ENCODE measurements at regions not wholly inside any gene's neighbourhood (a gene's known extent, or its start where the extent isn't known, plus 50 kb on each side); places are given as distances from the start of the nearest gene placed in this dataset.
"Not testable (repeated sequence)": the region's sequence is repeated elsewhere in the genome, so short reads cannot be mapped to it uniquely, and the experiment has no call there.

GRCh38 chr12:30278401-30278800 is 417.3 kb downstream of the IPO8 start:
- ATAC-seq = no peak
- DNase-seq (ENCODE audit: low spot score) = no peak
- intact Hi-C loops (cut with DNase I) = no loop called here

DNA sequence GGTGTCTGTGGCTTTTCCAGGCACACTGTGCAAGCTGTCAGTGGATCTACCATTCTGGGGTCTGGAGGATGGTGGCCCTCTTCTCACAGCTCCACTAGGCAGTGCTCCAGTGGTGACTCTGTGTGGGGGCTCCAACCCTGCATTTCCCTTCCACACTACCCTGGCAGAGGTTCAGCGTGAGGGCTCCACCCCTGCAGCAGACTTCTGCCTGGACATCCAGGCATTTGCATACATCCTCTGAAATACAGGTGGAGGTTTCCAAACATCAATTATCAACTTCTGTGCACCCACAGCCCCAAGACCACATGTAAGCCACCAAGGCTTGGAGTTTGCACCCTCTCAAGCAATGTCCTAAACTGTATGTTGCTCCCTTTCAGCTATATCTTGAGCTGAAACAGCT is 423.2 kb downstream of the IPO8 start:
- intact Hi-C loops (cut with DNase I); DNase-seq (ENCODE audit: low spot score); ATAC-seq: not testable (repeated sequence)

DNA sequence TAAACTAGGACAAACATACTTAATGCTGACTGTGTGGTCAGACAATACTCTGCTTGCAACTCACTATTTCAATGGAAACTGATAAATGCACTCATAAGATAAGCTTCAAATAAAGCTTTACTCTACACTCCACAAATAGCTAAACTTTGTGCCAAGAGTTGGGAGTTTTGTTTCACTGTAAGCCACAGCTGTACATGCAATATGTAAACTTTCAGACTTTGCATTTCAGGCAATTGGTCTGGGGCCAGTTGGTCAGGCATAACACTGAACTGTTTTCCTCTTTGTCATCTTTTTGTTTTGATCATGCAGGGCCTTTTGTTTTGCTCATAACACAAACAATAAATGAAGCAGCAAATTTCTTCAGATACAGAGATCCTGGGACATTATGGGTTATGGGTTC is 426.2 kb downstream of the IPO8 start:
- ATAC-seq (no peak), DNase-seq (ENCODE audit: low spot score) (no peak)
- intact Hi-C loops (cut with DNase I) = no loop called here

GRCh38 chr12:30268041-30268440 is 427.6 kb downstream of the IPO8 start:
- no peak for ATAC-seq
- no peak for DNase-seq (ENCODE audit: low spot score)
- intact Hi-C loops (cut with DNase I) = no loop called here

- DNase-seq (ENCODE audit: low spot score) = no peak
- ATAC-seq = no peak
- intact Hi-C loops (cut with DNase I) = no loop called here
Measured at GRCh38 chr12:30263434-30263833, 432.2 kb downstream of the IPO8 start.

DNA sequence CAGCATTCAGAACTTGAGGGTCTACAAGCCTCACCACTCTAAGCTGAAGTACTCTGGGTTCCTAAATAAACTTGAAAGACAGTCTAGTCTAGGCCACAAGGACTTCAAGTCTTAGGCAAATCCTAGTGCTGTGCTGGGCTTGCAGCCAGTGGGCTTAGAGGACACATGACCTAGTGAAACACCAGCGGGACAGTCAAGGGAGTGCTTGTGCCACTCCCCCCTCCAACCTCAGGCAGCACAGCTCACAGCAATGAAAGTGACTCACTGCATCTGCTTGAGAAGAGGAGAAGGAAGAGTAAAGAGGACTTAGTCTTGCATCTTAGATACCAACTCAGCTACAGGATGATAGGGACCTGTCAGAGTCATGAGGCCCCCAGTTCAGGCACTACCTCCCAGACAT is 438.1 kb downstream of the IPO8 start:
- intact Hi-C loops (cut with DNase I) = no loop called here
- ATAC-seq (no peak), DNase-seq (ENCODE audit: low spot score) (no peak)

DNA sequence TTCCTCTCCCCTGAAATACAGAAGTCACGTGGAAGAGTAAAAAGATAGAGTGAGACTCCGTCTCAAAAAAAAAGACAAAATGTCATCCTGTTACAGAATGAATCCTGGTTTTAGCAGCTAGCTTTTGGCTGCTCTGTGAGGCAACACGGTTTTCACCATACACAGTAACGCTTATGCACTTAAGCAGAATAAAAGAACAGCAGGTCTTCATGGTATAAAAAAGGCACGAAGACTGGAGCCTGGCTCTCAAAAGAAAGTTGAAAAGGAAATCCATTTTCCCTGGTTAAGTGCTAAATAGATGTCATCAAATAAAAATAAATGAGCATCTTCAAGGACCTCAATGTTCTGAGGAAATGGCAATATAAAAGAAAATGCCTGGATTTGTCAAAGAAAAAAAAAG is 444.1 kb downstream of the IPO8 start:
- DNase-seq (ENCODE audit: low spot score) (no peak), ATAC-seq (no peak)
- intact Hi-C loops (cut with DNase I) = no loop called here

GRCh38 chr12:30243426-30243825 is 452.2 kb downstream of the IPO8 start:
- intact Hi-C loops (cut with DNase I) = no loop called here
- ATAC-seq (no peak), DNase-seq (ENCODE audit: low spot score) (no peak)

- intact Hi-C loops (cut with DNase I) = no loop called here
- ATAC-seq = no peak
- no peak for DNase-seq (ENCODE audit: low spot score)
Measured at GRCh38 chr12:30219047-30219446, 435.3 kb upstream of the TMTC1 start.

DNA sequence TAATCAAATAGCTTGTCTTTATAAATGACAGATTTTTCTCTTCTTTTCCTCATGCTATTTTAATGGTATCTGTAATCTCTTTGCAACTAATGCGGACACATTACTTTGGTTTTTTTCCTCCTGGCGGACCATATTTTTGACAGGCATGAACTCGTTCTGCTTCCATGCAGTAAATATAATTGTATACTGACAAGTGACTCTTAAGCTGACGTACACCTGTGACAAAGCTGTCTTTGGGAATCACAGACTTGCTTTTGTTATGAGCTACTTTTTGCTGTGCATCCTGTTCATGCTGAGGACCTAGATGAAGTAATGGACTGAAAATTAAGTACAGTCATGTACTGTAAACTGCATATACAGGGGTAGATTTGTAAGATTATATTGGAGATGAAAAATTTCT is 434.3 kb upstream of the TMTC1 start:
- DNase-seq (ENCODE audit: low spot score) (no peak), ATAC-seq (no peak)
- intact Hi-C loops (cut with DNase I) = no loop called here

DNA sequence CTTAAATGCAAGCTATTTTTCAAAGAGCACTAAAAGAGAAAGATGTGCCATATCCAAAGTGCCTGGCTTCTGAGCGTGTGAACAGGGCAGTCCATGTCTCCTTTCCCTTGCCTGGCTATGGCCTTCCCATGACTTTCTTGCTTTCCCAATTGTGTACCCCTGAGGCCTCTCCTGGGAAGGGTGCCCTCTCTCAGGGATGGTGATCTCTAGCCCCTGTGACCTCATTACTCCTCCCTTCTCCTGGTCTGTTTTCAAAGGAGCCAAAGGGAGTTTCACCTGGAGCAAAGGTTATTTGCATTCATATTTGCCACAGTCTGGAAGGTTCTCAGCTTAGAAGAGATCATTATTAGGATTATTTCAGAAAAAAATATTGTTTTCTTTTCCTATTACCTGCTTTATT is 429.4 kb upstream of the TMTC1 start:
- ATAC-seq = no peak
- intact Hi-C loops (cut with DNase I) = no loop called here

GRCh38 chr12:30211743-30212142 is 428.0 kb upstream of the TMTC1 start:
- intact Hi-C loops (cut with DNase I) = no loop called here
- no peak for ATAC-seq
- DNase-seq (ENCODE audit: low spot score) = no peak

More for the DNA sequence above, 429.4 kb upstream of the TMTC1 start:
- DNase-seq (ENCODE audit: low spot score) = no peak

DNA sequence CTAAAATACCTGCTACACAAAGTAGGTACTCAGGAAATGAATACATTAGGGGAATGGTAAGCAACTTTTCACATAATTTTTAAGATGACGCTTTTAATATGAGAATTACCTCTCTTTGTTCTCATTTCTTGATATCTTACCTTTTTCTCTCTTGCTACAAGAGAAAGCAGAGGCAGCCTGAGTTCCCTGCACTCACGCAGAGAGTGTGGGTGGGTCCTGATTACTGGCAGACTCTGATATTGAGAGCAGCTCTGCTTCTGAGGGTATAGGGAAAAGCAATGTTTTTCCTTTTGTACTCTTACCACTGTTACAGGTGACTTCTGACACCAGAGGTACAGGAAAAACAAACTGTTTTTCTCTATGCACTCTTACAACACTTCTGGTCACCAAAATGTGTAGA is 420.2 kb upstream of the TMTC1 start:
- intact Hi-C loops (cut with DNase I) = no loop called here
- ATAC-seq (no peak), DNase-seq (ENCODE audit: low spot score) (no peak)

DNA sequence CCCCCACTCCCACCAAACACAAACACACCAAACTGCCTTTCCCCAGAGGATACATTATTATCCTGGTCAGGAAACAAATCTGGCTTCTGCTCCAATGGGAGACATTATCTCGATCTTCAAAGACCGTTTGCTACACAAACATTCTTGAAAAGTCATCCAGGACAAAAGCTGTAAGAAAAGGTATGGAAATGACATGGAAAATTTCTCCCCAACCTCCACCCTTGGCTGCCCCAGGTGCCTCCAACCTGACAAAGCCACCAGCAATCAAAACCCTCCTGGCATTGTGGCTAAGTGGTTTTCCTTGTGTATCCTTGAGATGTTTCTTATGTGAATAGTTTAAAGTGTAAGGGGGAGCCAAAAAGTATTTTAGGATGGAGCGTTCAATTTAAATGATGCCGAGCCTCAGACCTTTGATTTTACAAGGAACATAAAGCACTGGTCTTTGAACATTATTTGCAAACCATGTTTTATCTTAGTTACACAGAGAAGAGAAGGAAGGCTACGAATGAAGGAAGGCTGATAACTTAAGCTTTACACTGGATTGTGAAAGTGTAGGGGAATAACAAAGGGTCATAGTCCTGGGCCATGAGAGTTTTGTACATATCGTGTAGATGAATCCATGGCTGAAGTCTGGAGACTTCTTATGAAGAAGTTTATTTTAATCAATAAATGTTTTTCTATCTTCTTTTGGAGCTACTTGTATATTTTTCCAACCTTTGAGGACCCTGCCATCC is 418.9 kb upstream of the TMTC1 start:
- ATAC-seq (no peak), DNase-seq (ENCODE audit: low spot score) (no peak)
- intact Hi-C loops (cut with DNase I) = no loop called here

GRCh38 chr12:30201301-30202160 is 417.8 kb upstream of the TMTC1 start:
- ATAC-seq (peak; percentile 67), DNase-seq (ENCODE audit: low spot score) (peak; percentile 56)
- intact Hi-C loops (cut with DNase I) = no loop called here

- peak; percentile 39 for ATAC-seq
- intact Hi-C loops (cut with DNase I) = no loop called here
- DNase-seq (ENCODE audit: low spot score) = no peak
Measured at GRCh38 chr12:30200864-30201263, 417.1 kb upstream of the TMTC1 start.

DNA sequence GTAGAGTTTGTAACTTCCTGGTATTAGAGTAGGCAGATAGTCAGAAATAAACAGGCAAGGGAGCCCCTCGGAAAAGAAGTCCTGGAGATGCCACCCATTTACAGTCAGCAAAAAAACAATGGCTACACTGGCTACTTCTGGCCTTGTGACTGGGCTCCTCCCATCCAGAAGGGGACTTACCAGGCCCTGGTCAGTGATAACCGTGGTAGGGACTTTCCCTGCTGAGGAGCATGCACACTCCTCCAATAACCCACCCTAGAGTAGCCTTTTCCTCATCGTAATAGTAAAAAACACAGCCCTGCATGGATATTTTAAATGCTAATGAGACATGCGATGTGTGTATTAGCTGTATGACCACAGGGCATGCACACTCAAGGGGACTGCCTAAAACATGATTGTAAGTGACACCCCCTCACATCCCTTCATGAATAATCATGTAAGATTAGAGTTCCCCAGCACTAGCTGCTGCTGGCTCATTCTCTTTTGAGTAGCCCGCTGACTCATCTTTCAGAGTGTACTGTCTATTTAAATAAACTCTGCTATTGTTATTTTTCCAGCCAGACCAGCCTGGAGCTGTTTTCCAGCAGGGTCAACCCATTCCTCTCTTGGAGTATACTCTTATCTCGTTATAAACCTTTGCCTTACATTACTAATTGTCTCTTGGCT is 413.8 kb upstream of the TMTC1 start:
- intact Hi-C loops (cut with DNase I) = no loop called here
- DNase-seq (ENCODE audit: low spot score) (no peak), ATAC-seq (no peak)

GRCh38 chr12:30191696-30192455 is 408.1 kb upstream of the TMTC1 start:
- DNase-seq (ENCODE audit: low spot score) (no peak), ATAC-seq (no peak)
- intact Hi-C loops (cut with DNase I) = no loop called here

GRCh38 chr12:30188602-30189326 is 405.0 kb upstream of the TMTC1 start:
- DNase-seq (ENCODE audit: low spot score) (no peak), ATAC-seq (peak; percentile 74)
- intact Hi-C loops (cut with DNase I) = no loop called here
